SH-SY5Y (cell line): ENCODE measurements at regions not wholly inside any gene's neighbourhood (a gene's known extent, or its start where the extent isn't known, plus 50 kb on each side); places are given as distances from the start of the nearest gene placed in this dataset.

Source experiments
- GATA2 ChIP-seq: IDR thresholded peaks from 2 replicates; pipeline ENCODE4 v1.6.1; 2011; ENCODE audit warnings: mild to moderate bottlenecking, low read depth, low read length
- GATA3 ChIP-seq: IDR thresholded peaks from 2 replicates; pipeline ENCODE4 v1.6.1; 2011; ENCODE audit warnings: low read depth, mild to moderate bottlenecking, low read length, moderate library complexity

DNA sequence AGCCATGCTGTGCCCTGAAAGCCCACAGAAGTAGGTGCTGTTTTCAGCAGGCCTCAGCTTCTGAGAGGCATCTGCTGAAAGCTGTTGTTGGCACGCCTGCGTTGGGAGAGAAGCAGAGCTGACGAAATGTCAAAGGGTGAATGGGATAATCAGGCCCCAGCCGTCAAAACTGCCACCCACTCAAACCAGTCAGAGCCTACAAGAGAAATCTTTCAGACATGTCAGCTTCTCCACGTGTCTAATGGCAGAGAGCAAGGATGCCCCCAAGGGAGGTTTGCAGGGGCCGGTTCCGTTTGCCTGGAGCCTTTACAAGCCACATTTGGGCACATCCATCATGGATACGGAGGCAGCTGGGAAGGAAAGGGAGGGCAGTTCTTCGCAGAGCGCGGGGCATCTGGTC lies 568.2 kb upstream of the EEF2KMT start:
- TF ChIP-seq GATA3 = no peak
- no peak for TF ChIP-seq GATA2
